ENCODE measurements at regions not wholly inside any gene's neighbourhood (a gene's known extent, or its start where the extent isn't known, plus 50 kb on each side); places are given as distances from the start of the nearest gene placed in this dataset.
A peak's percentile ranks its signal among the peaks of the same experiment; 100 is the strongest.

GRCh38 chr9:110141227-110141793, 66.6 kb downstream of the C9orf152 start:
- Histone ChIP-seq H3K27me3 (ENCODE audit: control insufficient read depth in 3 of 3, insufficient read depth in 3 of 3, low read length in 2 of 3) (no peaks in the 10 kb centered on the region), H3K36me3 (ENCODE audit: control insufficient read depth in 4 of 4, insufficient read depth in 4 of 4, low read length in 4 of 4) (peaks cover 3 to 21% (median 5%) of the 10 kb centered on the region in 4 donors), H3K4me3 (no peak overlapping the region), H3K4me1 (ENCODE audit: control insufficient read depth in 5 of 5, insufficient read depth in 5 of 5, low read length in 5 of 5) (peaks cover 16 to 49% (median 29%) of the 10 kb centered on the region in 5 donors), H3K9ac (ENCODE audit: insufficient read depth in 1 of 2, low read length in 2 of 2) (no peak overlapping the region), H3K27ac (ENCODE audit: low read depth in 1 of 2, low read length in 1 of 2) (peak overlapping the region; percentile 32 to 58), H3K9me3 (ENCODE audit: control insufficient read depth in 4 of 4, insufficient read depth in 3 of 4, low read length in 3 of 4) (no peaks in the 10 kb centered on the region)
- ATAC-seq (ENCODE audit: insufficient read depth, low FRiP score) (peak; percentile 8), DNase-seq (peak; percentile 47 to 76 (median 74))
- WGBS, 2 donors = 36 to 50% methylated on average over 7 of the region's 7 CpGs
- no peak for TF ChIP-seq CTCF (IDR thresholded peaks at IDR 0.05; ENCODE audit: control extremely low read depth, extremely low read depth)

- no peak for TF ChIP-seq CTCF (IDR thresholded peaks at IDR 0.05; ENCODE audit: control extremely low read depth, extremely low read depth)
- H3K36me3 ChIP-seq (ENCODE audit: control insufficient read depth in 4 of 4, insufficient read depth in 4 of 4, low read length in 4 of 4) = peaks cover 3 to 16% (median 5%) of the 10 kb centered on the region in 4 donors
- peaks cover 16 to 54% (median 24%) of the 10 kb centered on the region in 5 donors for H3K4me1 ChIP-seq (ENCODE audit: control insufficient read depth in 5 of 5, insufficient read depth in 5 of 5, low read length in 5 of 5)
- no peak overlapping the region for H3K27ac ChIP-seq (ENCODE audit: low read depth in 1 of 2, low read length in 1 of 2)
- H3K27me3 ChIP-seq (ENCODE audit: control insufficient read depth in 3 of 3, insufficient read depth in 3 of 3, low read length in 2 of 3) = no peaks in the 10 kb centered on the region
- no peaks in the 10 kb centered on the region for H3K9me3 ChIP-seq (ENCODE audit: control insufficient read depth in 4 of 4, insufficient read depth in 3 of 4, low read length in 3 of 4)
- ATAC-seq (ENCODE audit: insufficient read depth, low FRiP score) (no peak), DNase-seq (no peak)
- 93 to 94% methylated on average over 3 of the region's 3 CpGs for WGBS, 2 donors
- H3K4me3 ChIP-seq = no peak overlapping the region
- H3K9ac ChIP-seq (ENCODE audit: insufficient read depth in 1 of 2, low read length in 2 of 2) = no peak overlapping the region
Observed at GRCh38 chr9:110142253-110142652, 65.7 kb downstream of the C9orf152 start.

GRCh38 chr9:110142868-110143481, 65.0 kb downstream of the C9orf152 start:
- no peak overlapping the region for H3K4me3 ChIP-seq

More at GRCh38 chr9:110142868-110143481, 65.0 kb downstream of the C9orf152 start:
- ATAC-seq (ENCODE audit: insufficient read depth, low FRiP score) = no peak
- peaks cover 2 to 9% (median 3%) of the 10 kb centered on the region in 4 donors for H3K36me3 ChIP-seq (ENCODE audit: control insufficient read depth in 4 of 4, insufficient read depth in 4 of 4, low read length in 4 of 4)
- no peak for DNase-seq
- H3K27me3 ChIP-seq (ENCODE audit: control insufficient read depth in 3 of 3, insufficient read depth in 3 of 3, low read length in 2 of 3) = no peaks in the 10 kb centered on the region
- TF ChIP-seq CTCF (IDR thresholded peaks at IDR 0.05; ENCODE audit: control extremely low read depth, extremely low read depth) = no peak
- no peaks in the 10 kb centered on the region for H3K9me3 ChIP-seq (ENCODE audit: control insufficient read depth in 4 of 4, insufficient read depth in 3 of 4, low read length in 3 of 4)
- H3K27ac ChIP-seq (ENCODE audit: low read depth in 1 of 2, low read length in 1 of 2) = no peak overlapping the region
- WGBS, 2 donors = 83% methylated on average over 3 of the region's 3 CpGs
- H3K4me1 ChIP-seq (ENCODE audit: control insufficient read depth in 5 of 5, insufficient read depth in 5 of 5, low read length in 5 of 5) = peaks cover 16 to 59% (median 20%) of the 10 kb centered on the region in 5 donors
- H3K9ac ChIP-seq (ENCODE audit: insufficient read depth in 1 of 2, low read length in 2 of 2) = no peak overlapping the region

Measured in lung (tissue), 11 donors.